Body of pancreas (tissue), 4 donors: ENCODE measurements at regions not wholly inside any gene's neighbourhood (a gene's known extent, or its start where the extent isn't known, plus 50 kb on each side); places are given as distances from the start of the nearest gene placed in this dataset.

ENCODE experiments used
- POLR2A ChIP-seq, 3 donors: fragments of 450-650 bp; IDR thresholded peaks; one replicate each; pipeline ENCODE4 v1.6.1; 2016; ENCODE audit warnings: antibody characterized with exemption in 3 of 3, mild to moderate bottlenecking in 2 of 3
- TF ChIP-seq, protein P1 (sequence below), 7 experiments: fragments of 450-650 bp in 4 of 7; fragments of 200-600 bp in 3 of 7; sonication (generic) in 3 of 7; IDR thresholded peaks; one replicate each; pipeline ENCODE4 v1.5.1; 2016 to 2019; ENCODE audit warnings: antibody characterized with exemption in 7 of 7

DNA sequence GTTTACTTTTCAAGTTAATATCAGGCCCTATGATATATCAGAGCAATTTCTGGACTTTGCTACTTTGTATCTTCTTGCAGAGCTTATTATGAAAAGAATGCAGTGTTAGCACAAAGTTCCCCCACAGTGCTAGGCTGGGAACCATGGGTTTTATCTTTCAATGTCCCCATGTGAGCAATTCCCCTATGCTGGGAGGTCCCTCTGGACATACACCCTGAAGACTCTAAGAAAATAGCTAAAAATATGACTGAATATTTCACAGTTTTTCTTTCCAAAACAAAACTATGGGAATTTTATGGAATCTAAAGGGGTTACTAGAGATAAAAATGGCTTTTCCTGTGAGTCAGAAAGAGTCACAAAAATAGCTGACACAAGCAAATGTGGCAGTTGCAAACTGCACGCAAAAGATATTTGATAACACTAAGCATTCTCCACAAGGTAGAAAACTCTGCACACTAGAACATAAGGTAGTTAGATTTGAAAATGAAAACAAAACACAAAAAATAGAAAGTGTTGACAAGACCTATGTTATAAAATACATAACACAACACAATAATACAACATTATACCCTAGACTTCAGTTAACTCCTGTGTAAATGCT is 487.5 kb upstream of the GRIN3A start:
- TF ChIP-seq, protein P1, sequence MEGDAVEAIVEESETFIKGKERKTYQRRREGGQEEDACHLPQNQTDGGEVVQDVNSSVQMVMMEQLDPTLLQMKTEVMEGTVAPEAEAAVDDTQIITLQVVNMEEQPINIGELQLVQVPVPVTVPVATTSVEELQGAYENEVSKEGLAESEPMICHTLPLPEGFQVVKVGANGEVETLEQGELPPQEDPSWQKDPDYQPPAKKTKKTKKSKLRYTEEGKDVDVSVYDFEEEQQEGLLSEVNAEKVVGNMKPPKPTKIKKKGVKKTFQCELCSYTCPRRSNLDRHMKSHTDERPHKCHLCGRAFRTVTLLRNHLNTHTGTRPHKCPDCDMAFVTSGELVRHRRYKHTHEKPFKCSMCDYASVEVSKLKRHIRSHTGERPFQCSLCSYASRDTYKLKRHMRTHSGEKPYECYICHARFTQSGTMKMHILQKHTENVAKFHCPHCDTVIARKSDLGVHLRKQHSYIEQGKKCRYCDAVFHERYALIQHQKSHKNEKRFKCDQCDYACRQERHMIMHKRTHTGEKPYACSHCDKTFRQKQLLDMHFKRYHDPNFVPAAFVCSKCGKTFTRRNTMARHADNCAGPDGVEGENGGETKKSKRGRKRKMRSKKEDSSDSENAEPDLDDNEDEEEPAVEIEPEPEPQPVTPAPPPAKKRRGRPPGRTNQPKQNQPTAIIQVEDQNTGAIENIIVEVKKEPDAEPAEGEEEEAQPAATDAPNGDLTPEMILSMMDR (IDR thresholded peaks at IDR 0.05): no peak
- TF ChIP-seq POLR2A (IDR thresholded peaks at IDR 0.05): no peak
